Breast epithelium (tissue), 3 donors: ENCODE measurements at regions not wholly inside any gene's neighbourhood (a gene's known extent, or its start where the extent isn't known, plus 50 kb on each side); places are given as distances from the start of the nearest gene placed in this dataset.

Source experiments
- POLR2A ChIP-seq: fragments of 450-650 bp; IDR thresholded peaks from one replicate; pipeline ENCODE4 v1.6.1; 2016; ENCODE audit warnings: antibody characterized with exemption, mild to moderate bottlenecking, moderate library complexity
- POLR2AphosphoS5 ChIP-seq, 3 donors: sonication (generic); formaldehyde crosslinking; IDR thresholded peaks; one replicate each; pipeline ENCODE4 v1.6.1; 2017; ENCODE audit warnings: antibody characterized with exemption in 3 of 3
- TF ChIP-seq, protein P1 (sequence below), 3 donors: fragments of 450-650 bp; IDR thresholded peaks; one replicate each; pipeline ENCODE4 v1.5.1; 2016 to 2017; ENCODE audit warnings: antibody characterized with exemption in 3 of 3, mild to moderate bottlenecking in 3 of 3, moderate library complexity in 3 of 3

DNA sequence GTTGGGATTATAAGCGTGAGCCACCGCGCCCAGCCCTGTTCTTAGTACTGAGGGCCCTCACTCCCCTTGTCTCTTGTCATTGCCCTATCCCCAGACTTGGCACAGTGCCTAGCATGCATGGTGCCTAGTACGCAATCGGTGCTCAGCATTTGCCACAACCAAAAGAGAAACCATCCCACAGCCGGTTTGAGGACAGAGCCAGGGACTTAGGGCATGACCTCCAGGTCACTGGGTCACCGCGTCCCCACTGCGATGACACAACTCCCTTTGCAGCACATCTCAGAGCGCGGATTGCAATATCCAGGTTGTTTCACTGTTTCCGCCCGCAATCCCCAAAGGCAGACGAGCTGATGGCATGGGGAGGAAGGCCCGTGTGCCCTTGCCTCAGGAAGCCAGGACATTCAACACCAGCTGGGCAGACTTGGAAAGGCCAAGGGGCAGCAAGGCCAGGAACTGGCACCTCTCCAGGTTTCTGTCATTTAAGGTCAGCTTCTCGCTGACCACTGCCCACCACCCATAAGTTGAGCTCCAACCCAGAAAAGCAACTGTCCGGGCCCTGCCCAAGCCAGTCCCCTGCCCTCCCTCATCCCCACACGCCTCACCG, 274.5 kb downstream of the MRTFB start:
- TF ChIP-seq POLR2AphosphoS5 (IDR thresholded peaks at IDR 0.05): no peak
- TF ChIP-seq, protein P1, sequence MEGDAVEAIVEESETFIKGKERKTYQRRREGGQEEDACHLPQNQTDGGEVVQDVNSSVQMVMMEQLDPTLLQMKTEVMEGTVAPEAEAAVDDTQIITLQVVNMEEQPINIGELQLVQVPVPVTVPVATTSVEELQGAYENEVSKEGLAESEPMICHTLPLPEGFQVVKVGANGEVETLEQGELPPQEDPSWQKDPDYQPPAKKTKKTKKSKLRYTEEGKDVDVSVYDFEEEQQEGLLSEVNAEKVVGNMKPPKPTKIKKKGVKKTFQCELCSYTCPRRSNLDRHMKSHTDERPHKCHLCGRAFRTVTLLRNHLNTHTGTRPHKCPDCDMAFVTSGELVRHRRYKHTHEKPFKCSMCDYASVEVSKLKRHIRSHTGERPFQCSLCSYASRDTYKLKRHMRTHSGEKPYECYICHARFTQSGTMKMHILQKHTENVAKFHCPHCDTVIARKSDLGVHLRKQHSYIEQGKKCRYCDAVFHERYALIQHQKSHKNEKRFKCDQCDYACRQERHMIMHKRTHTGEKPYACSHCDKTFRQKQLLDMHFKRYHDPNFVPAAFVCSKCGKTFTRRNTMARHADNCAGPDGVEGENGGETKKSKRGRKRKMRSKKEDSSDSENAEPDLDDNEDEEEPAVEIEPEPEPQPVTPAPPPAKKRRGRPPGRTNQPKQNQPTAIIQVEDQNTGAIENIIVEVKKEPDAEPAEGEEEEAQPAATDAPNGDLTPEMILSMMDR (IDR thresholded peaks at IDR 0.05): no peak
- no peak for TF ChIP-seq POLR2A
